Tibial nerve (tissue), 4 donors: ENCODE measurements at regions not wholly inside any gene's neighbourhood (a gene's known extent, or its start where the extent isn't known, plus 50 kb on each side); places are given as distances from the start of the nearest gene placed in this dataset.

Experiments used
- EP300 ChIP-seq, 2 donors: sonication (generic); formaldehyde crosslinking; IDR thresholded peaks; one replicate each; pipeline ENCODE4 v1.6.1; 2017; ENCODE audit warnings: antibody characterized with exemption in 2 of 2, mild to moderate bottlenecking in 1 of 2
- POLR2A ChIP-seq, 2 donors: fragments of 450-650 bp; IDR thresholded peaks; one replicate each; pipeline ENCODE4 v1.6.1; 2017; ENCODE audit warnings: antibody characterized with exemption in 2 of 2, mild to moderate bottlenecking in 2 of 2, moderate library complexity in 2 of 2
- TF ChIP-seq, protein P1 (sequence below), 5 experiments: fragments of 200-600 bp in 3 of 5; fragments of 450-650 bp in 2 of 5; sonication (generic) in 3 of 5; IDR thresholded peaks; one replicate each; pipeline ENCODE4 v1.5.1; 2016 to 2019; ENCODE audit warnings: antibody characterized with exemption in 5 of 5, mild to moderate bottlenecking in 3 of 5, moderate library complexity in 2 of 5

DNA sequence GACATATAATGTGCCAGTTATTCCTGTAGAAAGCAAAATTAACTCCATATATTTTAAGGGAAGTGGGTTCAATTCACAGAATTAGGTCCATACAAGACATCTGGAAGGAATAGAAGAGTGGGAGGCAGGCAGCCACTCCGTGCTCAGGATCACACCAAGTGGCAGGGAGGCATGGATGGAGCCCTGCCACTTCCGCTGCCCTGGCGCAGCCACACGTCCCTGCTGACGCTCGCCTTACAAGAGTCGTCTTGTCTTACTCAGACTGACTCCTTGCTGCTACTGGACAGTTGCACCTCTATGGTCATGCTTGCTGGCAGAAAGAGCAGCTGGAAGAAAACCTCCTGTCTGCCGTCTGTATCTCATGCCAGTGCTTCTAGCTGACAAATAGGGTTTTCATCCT is 579.9 kb upstream of the POM121L12 start:
- TF ChIP-seq, protein P1, sequence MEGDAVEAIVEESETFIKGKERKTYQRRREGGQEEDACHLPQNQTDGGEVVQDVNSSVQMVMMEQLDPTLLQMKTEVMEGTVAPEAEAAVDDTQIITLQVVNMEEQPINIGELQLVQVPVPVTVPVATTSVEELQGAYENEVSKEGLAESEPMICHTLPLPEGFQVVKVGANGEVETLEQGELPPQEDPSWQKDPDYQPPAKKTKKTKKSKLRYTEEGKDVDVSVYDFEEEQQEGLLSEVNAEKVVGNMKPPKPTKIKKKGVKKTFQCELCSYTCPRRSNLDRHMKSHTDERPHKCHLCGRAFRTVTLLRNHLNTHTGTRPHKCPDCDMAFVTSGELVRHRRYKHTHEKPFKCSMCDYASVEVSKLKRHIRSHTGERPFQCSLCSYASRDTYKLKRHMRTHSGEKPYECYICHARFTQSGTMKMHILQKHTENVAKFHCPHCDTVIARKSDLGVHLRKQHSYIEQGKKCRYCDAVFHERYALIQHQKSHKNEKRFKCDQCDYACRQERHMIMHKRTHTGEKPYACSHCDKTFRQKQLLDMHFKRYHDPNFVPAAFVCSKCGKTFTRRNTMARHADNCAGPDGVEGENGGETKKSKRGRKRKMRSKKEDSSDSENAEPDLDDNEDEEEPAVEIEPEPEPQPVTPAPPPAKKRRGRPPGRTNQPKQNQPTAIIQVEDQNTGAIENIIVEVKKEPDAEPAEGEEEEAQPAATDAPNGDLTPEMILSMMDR (IDR thresholded peaks at IDR 0.05): no peak
- no peak for TF ChIP-seq POLR2A (IDR thresholded peaks at IDR 0.05)
- TF ChIP-seq EP300 (IDR thresholded peaks at IDR 0.05): no peak
